GM19395 (cell line): ENCODE measurements at regions not wholly inside any gene's neighbourhood (a gene's known extent, or its start where the extent isn't known, plus 50 kb on each side); places are given as distances from the start of the nearest gene placed in this dataset.

Source experiments
- ATAC-seq: cut with Tn5 transposase; IDR thresholded peaks from one replicate; pipeline ENCODE4 v1.9.1; 2021; ENCODE audit warnings: mild to moderate bottlenecking, moderate library complexity; ENCODE audit not compliant: unreplicated experiment

DNA sequence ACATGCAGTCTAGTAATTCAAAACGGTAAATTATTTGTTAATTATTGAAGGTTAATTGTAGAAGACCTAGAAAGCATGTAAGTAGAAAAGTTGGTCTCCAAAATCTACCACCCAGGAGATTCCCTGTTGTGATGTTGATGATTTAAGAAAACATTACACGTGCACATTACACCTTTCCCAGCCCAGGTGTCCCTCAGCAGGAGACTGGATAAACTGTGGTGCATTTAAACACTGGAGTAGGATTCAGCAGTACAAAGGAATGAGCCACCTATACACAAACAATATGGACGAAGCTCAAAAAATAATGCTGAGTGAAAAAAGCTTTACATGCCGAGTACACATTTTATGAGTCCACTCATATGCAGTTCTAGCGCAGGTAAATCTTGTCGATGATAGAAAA lies 109.0 kb upstream of the STARD3NL start:
- ATAC-seq: no peak

DNA sequence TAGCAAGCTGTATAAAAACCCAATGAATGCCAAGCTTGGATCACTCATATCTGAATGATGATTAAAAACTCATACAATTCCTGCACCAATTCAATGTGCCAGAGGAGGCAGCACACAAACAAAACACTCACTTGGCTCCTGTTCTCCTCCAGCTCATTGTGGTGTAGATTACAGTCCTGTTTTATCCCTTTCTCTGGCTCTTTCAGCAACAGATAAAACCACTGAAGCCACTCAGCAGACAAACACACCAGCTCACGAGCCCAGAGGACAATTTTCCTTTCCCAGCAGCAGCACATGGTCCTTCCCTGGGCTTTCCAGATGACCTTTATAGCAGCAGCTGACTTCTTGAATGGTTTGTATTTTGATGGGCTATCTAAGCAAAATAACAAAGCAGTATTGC lies 107.3 kb upstream of the STARD3NL start:
- no peak for ATAC-seq

DNA sequence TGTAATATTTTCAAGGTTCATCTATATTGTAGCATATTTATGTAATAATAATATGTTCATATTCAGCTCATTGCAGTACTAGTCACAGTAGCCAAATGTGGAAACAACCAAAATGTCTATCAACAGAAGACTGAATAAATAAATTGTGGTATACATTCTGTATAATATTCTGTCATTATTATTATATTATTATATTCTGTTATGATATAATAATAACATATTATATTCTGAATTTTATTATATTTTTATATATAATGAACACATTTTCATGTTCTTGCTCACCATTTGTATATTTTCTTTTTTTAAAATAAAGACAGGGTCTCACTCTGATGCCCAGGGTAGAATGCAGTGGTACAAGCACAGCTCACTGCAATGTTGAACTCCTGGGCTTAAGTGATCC lies 91.2 kb upstream of the STARD3NL start:
- no peak for ATAC-seq

DNA sequence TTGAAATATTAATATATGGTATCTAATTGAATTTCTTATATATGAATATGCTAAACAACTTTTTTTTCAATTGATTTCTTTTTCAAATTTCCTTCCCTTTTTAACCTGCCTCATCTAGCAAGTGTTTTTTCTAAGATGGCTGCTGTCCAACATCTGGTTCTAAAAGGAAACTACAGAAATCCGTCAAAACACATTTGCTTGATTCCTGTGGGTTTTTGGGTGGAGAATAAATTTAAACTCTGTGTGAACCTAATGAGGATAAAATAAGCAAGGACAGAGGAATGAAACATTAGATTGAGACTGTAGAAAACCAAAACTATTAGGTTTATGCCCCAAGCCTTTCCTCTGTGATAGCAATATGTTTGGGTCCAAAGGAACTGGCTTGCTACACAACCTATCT lies 75.5 kb upstream of the STARD3NL start:
- no peak for ATAC-seq

DNA sequence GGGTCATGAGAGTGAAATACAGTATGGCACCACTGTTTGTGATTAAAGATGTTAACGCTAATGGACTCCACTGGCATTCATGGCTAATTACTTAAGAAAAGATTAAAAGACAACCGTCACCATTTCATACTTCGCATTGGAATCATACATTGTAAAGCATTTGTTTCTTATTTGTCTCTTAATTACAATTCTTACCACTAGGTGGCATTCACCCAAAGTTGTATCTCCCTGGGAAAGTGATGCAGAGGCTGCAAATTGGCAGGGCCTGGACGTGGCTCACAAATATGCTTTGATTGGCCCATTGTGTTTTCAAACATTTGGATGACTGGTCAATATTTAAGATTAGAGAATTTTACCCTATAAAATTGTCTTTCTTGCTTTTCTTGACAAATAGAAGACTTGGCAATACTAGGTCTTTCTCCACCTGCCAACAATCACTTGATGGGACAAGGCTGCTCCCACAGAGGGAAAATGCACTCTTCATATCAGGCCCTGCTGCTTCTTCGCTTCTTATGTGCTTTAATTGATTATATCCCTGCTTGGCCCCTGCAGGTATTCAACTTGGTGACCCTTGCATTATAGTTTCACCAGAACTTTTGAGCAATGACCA lies 72.1 kb upstream of the STARD3NL start:
- ATAC-seq: peak; percentile 87

DNA sequence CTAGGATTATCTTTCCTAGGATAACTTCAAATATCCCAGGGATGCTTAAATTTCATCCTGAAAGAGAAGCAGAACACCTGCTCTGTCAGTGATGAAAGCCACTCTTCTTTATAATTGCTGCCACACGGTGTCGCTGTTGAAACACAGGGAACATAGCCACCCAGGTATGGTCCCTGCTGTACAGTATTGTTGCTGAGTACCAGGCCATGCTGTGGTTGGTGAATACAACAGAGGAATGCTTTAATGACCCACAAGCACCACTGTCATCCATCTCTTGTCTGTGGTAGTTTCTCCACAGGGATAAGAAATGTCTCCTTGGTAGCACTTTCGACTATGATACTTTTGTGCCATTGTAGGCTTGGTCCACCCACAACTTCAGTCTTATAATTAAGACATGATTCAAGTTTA lies 70.6 kb upstream of the STARD3NL start:
- peak; percentile 88 for ATAC-seq

DNA sequence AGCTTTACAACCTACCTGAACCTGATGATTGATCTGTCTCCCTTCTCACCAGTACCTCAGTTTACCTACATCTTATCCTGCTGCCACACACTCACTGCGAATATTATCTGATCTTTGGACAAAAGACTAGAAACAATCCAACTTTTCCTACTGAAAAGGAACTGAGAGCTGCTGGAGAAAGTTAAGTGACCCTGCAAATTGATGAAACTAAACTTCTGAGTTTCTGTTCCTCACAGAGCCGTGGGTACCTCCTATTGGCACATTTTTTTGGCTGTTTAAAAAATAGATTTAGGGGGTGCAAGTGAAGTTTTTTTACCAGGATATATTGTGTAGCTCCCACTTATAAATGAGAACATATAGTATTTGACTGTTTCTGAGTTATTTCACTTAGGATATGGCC lies 66.0 kb upstream of the STARD3NL start:
- no peak for ATAC-seq

DNA sequence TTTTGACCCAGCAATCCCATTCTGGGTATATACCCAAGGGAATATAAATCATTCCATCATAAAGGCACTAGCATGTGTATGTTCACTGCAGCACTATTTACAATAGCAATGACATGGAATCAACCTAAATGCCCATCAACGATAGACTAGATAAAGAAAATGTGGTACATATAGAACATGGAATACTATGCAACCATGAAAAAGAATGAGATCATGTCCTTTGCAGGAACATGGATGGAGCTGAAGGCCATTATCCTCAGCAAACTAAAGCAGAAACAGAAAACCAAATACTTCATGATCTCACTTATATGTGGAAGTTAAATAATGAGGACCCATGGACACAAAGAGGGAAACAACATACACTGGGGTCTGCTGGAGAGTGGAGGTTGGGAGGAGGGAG lies 58.0 kb upstream of the STARD3NL start:
- no peak for ATAC-seq

DNA sequence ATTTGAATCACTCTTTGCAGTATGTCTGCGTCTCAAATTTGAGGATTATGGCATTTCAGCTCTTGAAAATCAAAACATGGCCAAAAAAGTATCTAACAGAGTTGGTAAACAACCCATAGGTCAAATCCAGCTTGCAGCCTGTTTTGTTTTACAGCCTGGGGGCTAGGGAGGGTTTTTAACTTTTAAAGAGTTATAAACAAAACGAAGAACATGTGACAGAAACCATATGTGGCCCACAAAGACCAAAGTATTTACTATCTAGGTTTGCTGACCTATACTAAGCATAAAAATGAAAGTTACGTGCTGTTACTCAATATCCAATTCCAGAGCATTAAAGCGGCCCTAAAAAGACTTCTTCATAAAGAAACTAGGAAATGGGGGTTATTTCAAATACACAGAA lies 55.5 kb upstream of the STARD3NL start:
- no peak for ATAC-seq

DNA sequence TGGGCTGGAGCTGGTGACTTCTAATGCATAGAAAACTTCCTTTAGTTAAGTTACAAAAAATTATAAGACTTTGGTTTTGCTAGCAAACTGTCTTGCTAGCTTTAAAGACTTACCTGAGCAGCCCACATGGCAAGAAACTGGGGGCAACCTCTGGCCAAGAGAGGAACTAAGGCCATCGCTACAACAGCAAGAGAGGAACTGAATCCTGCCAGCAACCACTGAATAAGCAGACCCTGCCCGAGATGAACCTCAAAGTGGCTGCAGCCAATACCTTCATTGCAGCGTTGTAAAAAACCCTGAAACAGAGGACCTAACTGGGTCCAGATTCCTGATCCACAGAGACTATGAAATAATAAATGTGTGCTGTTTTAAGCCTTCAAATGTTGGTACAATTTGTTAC lies 54.6 kb upstream of the STARD3NL start:
- ATAC-seq: no peak

DNA sequence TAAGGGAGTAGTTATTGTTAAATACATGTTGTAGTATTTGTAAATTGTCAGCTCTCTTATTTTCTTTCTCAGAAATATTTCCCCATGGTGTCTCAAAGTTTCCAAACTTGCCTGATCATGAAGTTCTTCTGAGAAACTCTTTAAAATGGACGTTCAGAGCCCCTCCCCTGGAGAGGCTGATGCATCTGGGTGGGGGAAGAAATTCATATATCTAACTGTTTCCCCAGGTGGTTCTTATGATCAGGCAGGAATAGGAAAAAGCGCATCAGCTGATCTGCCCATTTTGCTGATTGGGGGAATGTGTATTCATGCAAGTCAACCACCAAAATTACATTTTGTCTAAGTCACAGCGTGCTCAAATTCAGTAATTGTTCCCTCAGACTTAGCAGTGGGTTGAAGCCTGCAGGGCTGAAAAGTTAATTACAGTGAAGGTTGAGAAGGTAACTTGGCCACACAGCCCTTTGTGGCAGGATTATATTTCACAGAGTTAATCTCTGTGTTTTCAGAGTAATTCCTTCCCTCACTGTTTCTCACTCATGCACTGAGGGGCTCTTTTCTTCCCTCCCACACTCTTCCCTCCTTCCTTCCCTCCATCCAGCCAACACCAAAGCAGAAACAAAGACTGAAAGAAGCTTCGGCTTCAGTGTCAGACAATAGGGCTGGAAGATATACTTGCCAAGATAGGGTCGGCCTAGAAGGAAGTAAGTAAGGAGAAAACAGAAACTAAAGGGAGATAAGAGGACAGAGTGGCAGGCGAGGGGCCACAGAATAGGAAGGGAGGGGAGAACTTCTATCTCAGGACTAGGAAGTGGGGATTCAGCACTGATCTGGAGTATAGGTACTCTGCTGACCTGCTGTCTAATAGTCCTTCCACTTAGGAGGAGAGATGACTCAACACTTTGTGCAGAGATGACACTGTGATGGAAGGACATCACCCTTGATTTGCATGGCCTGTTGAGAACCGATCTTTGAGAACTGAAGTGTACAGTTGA lies 50.5 kb upstream of the STARD3NL start:
- ATAC-seq: no peak
